ENCODE measurements at regions not wholly inside any gene's neighbourhood (a gene's known extent, or its start where the extent isn't known, plus 50 kb on each side); places are given as distances from the start of the nearest gene placed in this dataset.

DNA sequence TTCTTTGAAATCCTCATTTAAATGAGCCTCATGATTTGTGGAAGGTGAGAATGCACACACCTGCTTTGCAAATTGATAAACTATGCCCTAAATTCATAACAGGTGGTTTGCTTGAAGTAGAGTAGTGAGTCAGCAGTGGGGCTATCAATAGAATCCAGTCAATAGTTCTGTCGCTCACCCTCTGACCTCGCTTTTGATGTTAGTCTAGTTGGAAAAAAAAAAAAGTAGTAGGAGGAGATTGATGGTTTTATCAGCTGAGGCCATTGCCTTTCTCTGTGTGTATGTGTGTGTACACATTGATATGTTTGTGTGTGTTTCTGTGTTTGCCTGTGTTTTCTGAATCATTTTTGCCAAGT, 267.3 kb downstream of the SNAPC1 start:
- WGBS, result 25% methylated on average over 2 of the region's 2 CpGs
- H3K27ac ChIP-seq (ENCODE audit: low read depth in 1 of 2, low read length in 2 of 2), result no peak overlapping the region
- no peak overlapping the region for H3K4me3 ChIP-seq (ENCODE audit: low read depth in 1 of 3, low read length in 3 of 3)
- TF ChIP-seq HNF4A (conservative IDR thresholded peaks at IDR 0.05) (no peak), HNF4G (IDR thresholded peaks at IDR 0.05) (no peak), ZBTB33 (IDR thresholded peaks at IDR 0.05) (no peak), NR2F2 (IDR thresholded peaks at IDR 0.05) (no peak), SP1 (IDR thresholded peaks at IDR 0.05) (no peak), EGR1 (IDR thresholded peaks at IDR 0.05; ENCODE audit: low read depth in 2 of 2) (no peak), TAF1 (conservative IDR thresholded peaks at IDR 0.05) (no peak), JUND (IDR thresholded peaks at IDR 0.05) (no peak), MAX (IDR thresholded peaks at IDR 0.05) (no peak), RXRA (IDR thresholded peaks at IDR 0.05) (no peak), GABPA (IDR thresholded peaks at IDR 0.05 in 1 of 2, conservative IDR thresholded peaks at IDR 0.05 in 1 of 2) (no peak)
- TF ChIP-seq, protein P1, sequence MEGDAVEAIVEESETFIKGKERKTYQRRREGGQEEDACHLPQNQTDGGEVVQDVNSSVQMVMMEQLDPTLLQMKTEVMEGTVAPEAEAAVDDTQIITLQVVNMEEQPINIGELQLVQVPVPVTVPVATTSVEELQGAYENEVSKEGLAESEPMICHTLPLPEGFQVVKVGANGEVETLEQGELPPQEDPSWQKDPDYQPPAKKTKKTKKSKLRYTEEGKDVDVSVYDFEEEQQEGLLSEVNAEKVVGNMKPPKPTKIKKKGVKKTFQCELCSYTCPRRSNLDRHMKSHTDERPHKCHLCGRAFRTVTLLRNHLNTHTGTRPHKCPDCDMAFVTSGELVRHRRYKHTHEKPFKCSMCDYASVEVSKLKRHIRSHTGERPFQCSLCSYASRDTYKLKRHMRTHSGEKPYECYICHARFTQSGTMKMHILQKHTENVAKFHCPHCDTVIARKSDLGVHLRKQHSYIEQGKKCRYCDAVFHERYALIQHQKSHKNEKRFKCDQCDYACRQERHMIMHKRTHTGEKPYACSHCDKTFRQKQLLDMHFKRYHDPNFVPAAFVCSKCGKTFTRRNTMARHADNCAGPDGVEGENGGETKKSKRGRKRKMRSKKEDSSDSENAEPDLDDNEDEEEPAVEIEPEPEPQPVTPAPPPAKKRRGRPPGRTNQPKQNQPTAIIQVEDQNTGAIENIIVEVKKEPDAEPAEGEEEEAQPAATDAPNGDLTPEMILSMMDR (IDR thresholded peaks at IDR 0.05; ENCODE audit: low read depth, low read length, missing input control), result no peak
- no peak for DNase-seq (ENCODE audit: low spot score)
- no peaks in the 10 kb centered on the region for H3K4me1 ChIP-seq (ENCODE audit: control insufficient read depth in 4 of 4, insufficient read depth in 4 of 4, low read length in 3 of 4)
- no peak overlapping the region for H3K9ac ChIP-seq (ENCODE audit: low read depth in 1 of 2, low read length in 2 of 2)
- H3K27me3 ChIP-seq (ENCODE audit: control insufficient read depth in 4 of 4, insufficient read depth in 4 of 4, low read length in 3 of 4), result peaks cover 0 to 2% (median under 1%) of the 10 kb centered on the region in 4 donors
- no peaks in the 10 kb centered on the region for H3K36me3 ChIP-seq (ENCODE audit: control insufficient read depth in 4 of 4, insufficient read depth in 3 of 4, low read depth in 1 of 4, low read length in 3 of 4)
- no peaks in the 10 kb centered on the region for H3K9me3 ChIP-seq (ENCODE audit: control insufficient read depth in 4 of 4, low read length in 3 of 4)

DNA sequence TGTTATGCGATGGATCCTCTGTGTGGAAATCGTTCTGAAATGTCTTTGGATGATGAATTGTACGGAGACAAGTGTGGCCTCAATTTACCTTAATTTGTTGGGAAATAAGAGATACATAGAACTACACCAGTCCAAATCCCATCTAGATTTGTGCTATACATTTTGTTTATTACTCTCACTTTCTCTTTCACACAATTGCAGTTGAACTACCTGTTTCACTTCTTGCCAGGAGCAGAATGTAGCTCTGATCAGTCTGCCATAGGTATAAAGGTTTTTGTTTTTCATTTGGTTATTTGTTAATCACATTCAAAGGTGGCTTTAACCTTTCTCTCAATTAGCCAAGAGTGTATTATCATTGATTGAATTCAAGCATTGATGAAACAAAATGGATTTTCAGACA, 268.2 kb downstream of the SNAPC1 start:
- 86% methylated on average over 3 of the region's 3 CpGs for WGBS
- Histone ChIP-seq H3K4me1 (ENCODE audit: control insufficient read depth in 4 of 4, insufficient read depth in 4 of 4, low read length in 3 of 4) (no peaks in the 10 kb centered on the region), H3K9me3 (ENCODE audit: control insufficient read depth in 4 of 4, low read length in 3 of 4) (no peaks in the 10 kb centered on the region), H3K9ac (ENCODE audit: low read depth in 1 of 2, low read length in 2 of 2) (no peak overlapping the region), H3K4me3 (ENCODE audit: low read depth in 1 of 3, low read length in 3 of 3) (no peak overlapping the region), H3K27me3 (ENCODE audit: control insufficient read depth in 4 of 4, insufficient read depth in 4 of 4, low read length in 3 of 4) (peaks cover 0 to 2% (median under 1%) of the 10 kb centered on the region in 4 donors), H3K36me3 (ENCODE audit: control insufficient read depth in 4 of 4, insufficient read depth in 3 of 4, low read depth in 1 of 4, low read length in 3 of 4) (no peaks in the 10 kb centered on the region), H3K27ac (ENCODE audit: low read depth in 1 of 2, low read length in 2 of 2) (no peak overlapping the region)
- no peak for DNase-seq (ENCODE audit: low spot score)
- TF ChIP-seq FOXA2 (IDR thresholded peaks at IDR 0.05), result no peak
- no peak for TF ChIP-seq RAD21 (IDR thresholded peaks at IDR 0.05)
- TF ChIP-seq SP1 (IDR thresholded peaks at IDR 0.05), result no peak
- no peak for TF ChIP-seq NR2F2 (IDR thresholded peaks at IDR 0.05)
- no peak for TF ChIP-seq RXRA (IDR thresholded peaks at IDR 0.05)

DNA sequence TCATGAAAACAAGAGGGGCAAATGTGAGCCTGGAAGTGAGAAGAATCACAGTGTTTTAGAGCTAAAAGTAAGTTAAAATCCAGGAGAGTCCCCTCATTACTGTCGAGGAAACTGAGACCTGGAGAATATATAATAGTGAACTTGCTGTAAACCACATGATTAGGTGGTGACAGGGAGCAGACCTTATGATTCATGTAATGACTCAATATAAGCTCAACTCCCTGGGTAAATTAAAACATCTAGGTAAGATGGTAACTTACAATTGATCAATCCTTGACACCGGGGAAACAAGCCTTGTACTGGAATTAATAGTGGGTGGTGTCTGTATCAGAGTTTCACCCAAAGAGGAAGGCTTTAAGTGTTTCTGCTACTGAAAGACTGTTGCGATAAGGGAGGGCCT, 269.3 kb downstream of the SNAPC1 start:
- H3K27me3 ChIP-seq (ENCODE audit: control insufficient read depth in 4 of 4, insufficient read depth in 4 of 4, low read length in 3 of 4), result peaks cover 0 to 2% (median under 1%) of the 10 kb centered on the region in 4 donors
- H3K36me3 ChIP-seq (ENCODE audit: control insufficient read depth in 4 of 4, insufficient read depth in 3 of 4, low read depth in 1 of 4, low read length in 3 of 4), result no peaks in the 10 kb centered on the region
- no peak overlapping the region for H3K4me3 ChIP-seq (ENCODE audit: low read depth in 1 of 3, low read length in 3 of 3)
- TF ChIP-seq HNF4G (IDR thresholded peaks at IDR 0.05) (no peak), JUND (IDR thresholded peaks at IDR 0.05) (no peak), HNF4A (conservative IDR thresholded peaks at IDR 0.05) (no peak)
- no peaks in the 10 kb centered on the region for H3K9me3 ChIP-seq (ENCODE audit: control insufficient read depth in 4 of 4, low read length in 3 of 4)
- DNase-seq (ENCODE audit: low spot score), result no peak
- 84% methylated on average over 3 of the region's 3 CpGs for WGBS
- H3K4me1 ChIP-seq (ENCODE audit: control insufficient read depth in 4 of 4, insufficient read depth in 4 of 4, low read length in 3 of 4), result no peaks in the 10 kb centered on the region
- no peak overlapping the region for H3K27ac ChIP-seq (ENCODE audit: low read depth in 1 of 2, low read length in 2 of 2)
- no peak overlapping the region for H3K9ac ChIP-seq (ENCODE audit: low read depth in 1 of 2, low read length in 2 of 2)
